HepG2 (cell line): ENCODE measurements at regions not wholly inside any gene's neighbourhood (a gene's known extent, or its start where the extent isn't known, plus 50 kb on each side); places are given as distances from the start of the nearest gene placed in this dataset.

Source experiments
- BHLHE40 ChIP-seq: IDR thresholded peaks from 2 replicates; pipeline ENCODE4 v1.6.1; 2011; ENCODE audit warnings: low read length, improper control_type of control experiment
- CBFB ChIP-seq: sonication (generic); formaldehyde crosslinking; IDR thresholded peaks from 2 replicates; pipeline ENCODE4 v1.4.0; 2020; ENCODE audit warnings: missing genetic modification reagents
- ETV5 ChIP-seq: IDR thresholded peaks from 2 replicates; pipeline ENCODE4 v1.6.1; 2018; ENCODE audit warnings: missing biosample characterization, missing genetic modification reagents, inconsistent platforms, borderline replicate concordance
- FOSL2 ChIP-seq: sonication (generic); formaldehyde crosslinking; IDR thresholded peaks from 2 replicates; pipeline ENCODE4 v1.4.0; 2020; ENCODE audit warnings: missing genetic modification reagents
- FOXA1 ChIP-seq, 2 experiments: fragments of 450-650 bp in 1 of 2; sonication (generic) in 1 of 2; formaldehyde crosslinking in 1 of 2; IDR thresholded peaks; 2 replicates each; pipeline versions ENCODE4 v1.4.0 to v1.6.1; 2016 to 2020; ENCODE audit warnings: missing genetic modification reagents in 1 of 2
- GATAD2A ChIP-seq: IDR thresholded peaks from 2 replicates; pipeline ENCODE4 v1.6.1; 2016
- MAFF ChIP-seq: IDR thresholded peaks from 2 replicates; pipeline ENCODE4 v1.6.1; 2011; ENCODE audit warnings: low read depth, low read length, improper control_type of control experiment
- RAD21 ChIP-seq: fragments of 450-650 bp; formaldehyde crosslinking; IDR thresholded peaks from 2 replicates; pipeline ENCODE4 v1.5.0; 2020; ENCODE audit warnings: mild to moderate bottlenecking
- RNF2 ChIP-seq: fragments of 450-650 bp; conservative IDR thresholded peaks from 2 replicates; pipeline ENCODE4 v1.6.1; 2016; ENCODE audit warnings: low read depth
- SMARCE1 ChIP-seq: fragments of 450-650 bp; IDR thresholded peaks from 2 replicates; pipeline ENCODE4 v1.6.1; 2017; ENCODE audit warnings: borderline replicate concordance
- ZFP36L1 ChIP-seq: sonication (generic); formaldehyde crosslinking; IDR thresholded peaks from 2 replicates; pipeline ENCODE4 v1.8.0; 2022; ENCODE audit warnings: mild to moderate bottlenecking, missing genetic modification reagents, moderate library complexity
- ZNF124 ChIP-seq: sonication (generic); formaldehyde crosslinking; IDR thresholded peaks from 2 replicates; pipeline ENCODE4 v1.4.0; 2020; ENCODE audit warnings: missing genetic modification reagents
- ZNF331 ChIP-seq: sonication (generic); formaldehyde crosslinking; IDR thresholded peaks from 2 replicates; pipeline ENCODE4 v1.4.0; 2020; ENCODE audit warnings: missing genetic modification reagents
- ZNF430 ChIP-seq: sonication (generic); formaldehyde crosslinking; IDR thresholded peaks from 2 replicates; pipeline ENCODE4 v1.9.0; 2021; ENCODE audit warnings: mild to moderate bottlenecking, missing genetic modification reagents
- ZNF607 ChIP-seq: sonication (generic); formaldehyde crosslinking; IDR thresholded peaks from 2 replicates; pipeline ENCODE4 v1.5.1; 2020; ENCODE audit warnings: missing genetic modification reagents, mild to moderate bottlenecking, borderline replicate concordance
- ZNF629 ChIP-seq: sonication (generic); formaldehyde crosslinking; conservative IDR thresholded peaks from 2 replicates; pipeline ENCODE4 v1.5.0; 2020; ENCODE audit warnings: missing genetic modification reagents
- TF ChIP-seq, protein P1 (sequence below): sonication (generic); formaldehyde crosslinking; IDR thresholded peaks from 2 replicates; pipeline ENCODE4 v1.5.0; 2020; ENCODE audit warnings: missing genetic modification reagents

DNA sequence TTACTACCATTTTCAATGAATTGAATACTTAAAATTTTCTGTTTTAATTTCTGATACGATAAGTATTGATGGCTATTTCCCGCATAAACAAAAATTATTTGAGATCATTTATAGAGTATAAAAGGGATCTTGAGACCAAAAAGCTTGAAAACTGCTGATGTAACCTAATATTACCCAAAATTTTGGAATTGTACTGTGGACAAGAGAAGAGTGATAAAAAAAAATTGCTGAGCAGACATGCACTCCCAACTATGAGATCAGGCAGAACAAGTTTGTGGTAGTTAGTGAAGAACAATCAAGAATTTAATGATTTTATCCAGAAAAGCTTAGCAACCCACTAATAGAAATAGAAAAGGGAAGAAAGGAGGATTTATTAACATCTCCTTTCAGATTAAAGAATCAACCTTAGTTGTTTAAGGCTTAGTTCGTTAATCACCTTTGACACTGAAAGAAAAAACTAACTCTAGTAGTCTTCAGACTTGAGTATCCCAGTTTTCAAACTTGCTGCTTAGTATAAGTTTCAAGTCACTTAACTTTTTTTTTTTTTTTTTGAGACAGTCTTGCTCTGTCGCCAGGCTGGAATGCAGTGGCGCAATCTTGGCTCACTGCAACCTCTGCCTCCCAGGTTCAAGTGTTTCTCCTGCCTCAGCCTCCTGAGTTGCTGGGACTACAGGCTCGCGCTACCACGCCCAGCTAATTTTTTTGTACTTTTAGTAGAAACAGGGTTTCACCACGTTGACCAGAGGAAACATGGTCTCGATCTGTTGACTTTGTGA is 50.6 kb upstream of the ZC3HAV1 start (continued):
- no peak for TF ChIP-seq ZNF430 (CRISPR knock-in tag)
- TF ChIP-seq ZNF607 (CRISPR knock-in tag) = no peak
- TF ChIP-seq, protein P1, sequence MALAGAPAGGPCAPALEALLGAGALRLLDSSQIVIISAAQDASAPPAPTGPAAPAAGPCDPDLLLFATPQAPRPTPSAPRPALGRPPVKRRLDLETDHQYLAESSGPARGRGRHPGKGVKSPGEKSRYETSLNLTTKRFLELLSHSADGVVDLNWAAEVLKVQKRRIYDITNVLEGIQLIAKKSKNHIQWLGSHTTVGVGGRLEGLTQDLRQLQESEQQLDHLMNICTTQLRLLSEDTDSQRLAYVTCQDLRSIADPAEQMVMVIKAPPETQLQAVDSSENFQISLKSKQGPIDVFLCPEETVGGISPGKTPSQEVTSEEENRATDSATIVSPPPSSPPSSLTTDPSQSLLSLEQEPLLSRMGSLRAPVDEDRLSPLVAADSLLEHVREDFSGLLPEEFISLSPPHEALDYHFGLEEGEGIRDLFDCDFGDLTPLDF (CRISPR knock-in tag) = no peak
- no peak for TF ChIP-seq FOXA1 (IDR thresholded peaks at IDR 0.05)
- TF ChIP-seq FOXA1 (CRISPR knock-in tag; IDR thresholded peaks at IDR 0.05) = no peak
- no peak for TF ChIP-seq SMARCE1
- TF ChIP-seq BHLHE40 = no peak
- peak; percentile 47 for TF ChIP-seq MAFF
- TF ChIP-seq ZFP36L1 (CRISPR knock-in tag) = no peak
- no peak for TF ChIP-seq RAD21 (CRISPR knock-in tag)
- TF ChIP-seq ZNF331 (CRISPR knock-in tag) = no peak
- no peak for TF ChIP-seq ZNF629 (CRISPR knock-in tag)
- no peak for TF ChIP-seq ETV5 (CRISPR knock-in tag)
- TF ChIP-seq GATAD2A (CRISPR knock-in tag) = 0 out of 2 replicates have a peak, but pooled peaks have one; percentile 15
- peak; percentile 76 for TF ChIP-seq FOSL2
- no peak for TF ChIP-seq RNF2
- TF ChIP-seq CBFB (CRISPR knock-in tag) = no peak
- TF ChIP-seq ZNF124 (CRISPR knock-in tag) = no peak
